GM18499 (cell line): ENCODE measurements at regions not wholly inside any gene's neighbourhood (a gene's known extent, or its start where the extent isn't known, plus 50 kb on each side); places are given as distances from the start of the nearest gene placed in this dataset.
"Not testable (repeated sequence)": the region's sequence is repeated elsewhere in the genome, so short reads cannot be mapped to it uniquely, and the experiment has no call there.

Experiments used
- ATAC-seq: cut with Tn5 transposase; IDR thresholded peaks from one replicate; pipeline ENCODE4 v1.9.1; 2021; ENCODE audit warnings: moderate number of reproducible peaks; ENCODE audit not compliant: insufficient read depth, unreplicated experiment

GRCh38 chr6:82419132-82419581 is 55.5 kb downstream of the TPBG start:
- peak; percentile 87 for ATAC-seq

DNA sequence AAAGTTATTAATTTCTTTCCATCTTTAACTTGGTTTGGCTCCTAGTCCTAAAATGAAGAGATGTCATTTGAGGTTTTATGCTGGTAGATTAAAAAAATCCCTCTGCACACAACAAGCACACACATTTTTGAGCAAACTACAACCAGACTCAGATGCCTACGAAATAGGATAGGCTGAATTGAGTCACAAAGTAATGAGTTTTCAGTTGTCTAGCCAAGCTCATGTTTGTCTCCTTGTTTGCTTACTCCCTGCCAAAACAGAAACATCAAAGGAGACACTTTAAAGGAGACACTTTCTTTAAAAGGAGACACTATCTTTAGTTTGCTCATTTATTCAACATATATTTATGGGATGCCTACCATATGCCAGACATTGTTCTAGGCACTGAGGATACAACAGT is 56.2 kb downstream of the TPBG start:
- ATAC-seq, result no peak

DNA sequence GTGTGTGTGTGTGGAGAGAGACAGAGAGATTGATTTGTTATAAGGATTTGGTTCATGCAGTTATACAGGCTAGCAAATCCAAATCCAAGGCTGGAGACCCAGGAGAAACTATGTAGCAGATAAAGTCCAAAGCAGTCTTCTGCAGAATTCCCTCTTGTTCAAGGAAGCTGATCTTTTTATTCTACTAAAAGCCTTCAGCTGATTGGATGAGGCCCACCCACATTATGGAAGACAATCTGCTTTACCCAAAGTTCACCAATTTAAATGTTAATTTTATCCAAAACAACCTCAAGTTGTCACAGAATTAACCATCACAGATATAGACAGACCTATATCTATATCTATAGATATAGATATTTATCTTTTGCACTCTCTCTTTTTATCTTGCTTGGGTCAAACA is 67.0 kb downstream of the TPBG start:
- ATAC-seq, result no peak

GRCh38 chr6:82436740-82437139 is 73.1 kb downstream of the TPBG start:
- no peak for ATAC-seq

DNA sequence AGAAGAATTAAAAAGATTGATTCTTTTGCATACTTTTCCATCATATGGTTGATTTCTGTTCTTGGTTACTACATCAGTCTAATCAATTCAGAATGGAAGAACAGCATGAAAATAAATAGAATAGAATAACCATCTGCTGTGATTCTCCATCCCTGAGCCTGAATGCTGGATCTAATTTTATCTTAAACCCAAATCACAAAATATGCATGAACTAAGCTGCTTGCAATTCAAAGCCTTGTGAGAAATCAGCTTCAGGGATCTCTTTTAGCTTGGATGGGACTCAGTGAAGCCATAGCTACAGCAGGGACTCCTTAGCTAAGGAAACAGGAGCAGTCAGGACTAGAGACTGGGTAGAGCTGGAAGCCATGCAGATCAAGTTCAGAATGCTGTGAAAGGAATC is 74.1 kb downstream of the TPBG start:
- no peak for ATAC-seq

DNA sequence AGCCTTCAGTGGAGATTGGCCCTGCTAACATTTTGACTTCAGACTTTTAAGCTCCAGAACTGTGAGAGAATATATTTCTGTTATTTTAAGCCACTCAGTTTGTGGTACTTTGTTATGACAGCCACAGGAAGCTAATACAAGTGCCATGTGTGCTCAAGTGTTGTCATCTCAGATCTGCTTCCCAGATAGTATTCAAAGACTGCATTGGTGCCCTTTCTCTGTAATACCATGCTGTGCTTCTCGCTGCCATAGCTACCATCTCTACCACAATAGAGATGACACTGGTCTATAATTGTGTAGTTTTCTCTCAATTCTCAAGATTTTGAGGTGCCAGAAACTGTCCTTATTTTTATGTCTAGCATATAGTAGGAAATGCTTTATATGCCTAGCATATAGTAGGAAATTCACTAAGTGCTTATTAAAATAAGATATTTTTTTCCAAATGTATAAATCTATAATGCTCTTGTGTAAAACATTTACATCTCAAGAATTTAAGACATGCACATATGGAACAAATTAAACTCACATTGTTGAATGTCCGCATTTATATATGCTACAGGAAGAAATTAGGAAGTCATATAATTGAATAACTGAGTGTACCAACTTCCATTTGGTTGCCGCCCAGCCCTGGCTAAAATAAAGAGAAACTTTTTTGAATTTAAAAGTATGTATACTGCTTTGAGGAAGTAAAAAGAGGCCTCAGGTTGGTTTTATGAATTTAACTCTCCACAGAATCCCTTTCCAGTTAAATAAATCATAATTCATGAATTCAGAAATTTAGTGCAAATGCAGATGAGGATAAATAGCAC is 77.6 kb downstream of the TPBG start:
- ATAC-seq, result no peak

GRCh38 chr6:82442061-82442719 is 78.6 kb downstream of the TPBG start:
- ATAC-seq, result no peak

GRCh38 chr6:82458147-82458546 is 94.5 kb downstream of the TPBG start:
- no peak for ATAC-seq

- no peak for ATAC-seq
These were observed 95.1 kb downstream of the TPBG start for GRCh38 chr6:82458705-82459104.

- no peak for ATAC-seq
These were observed 97.9 kb downstream of the TPBG start for GRCh38 chr6:82461536-82461935.

DNA sequence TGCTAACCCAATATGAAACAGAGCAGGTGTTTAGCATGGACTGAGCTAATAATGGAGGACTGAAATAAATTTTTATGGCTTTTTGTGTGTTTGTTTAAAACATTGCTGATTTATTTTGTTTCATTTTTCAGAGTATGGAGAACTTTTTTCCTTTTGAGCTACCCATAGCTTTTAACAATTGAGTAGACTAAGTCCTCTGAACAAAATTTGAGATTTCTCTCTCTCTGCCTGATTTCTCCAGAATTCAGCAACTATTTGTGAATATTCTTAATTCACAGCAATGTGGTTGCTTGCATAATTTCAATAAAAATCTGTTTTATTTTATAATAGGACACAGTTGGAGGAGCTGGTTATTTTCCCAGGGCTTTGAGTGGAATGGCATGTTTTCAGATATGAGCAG is 103.7 kb downstream of the TPBG start:
- ATAC-seq, result no peak

GRCh38 chr6:82470123-82470522 is 106.5 kb downstream of the TPBG start:
- not testable (repeated sequence) for ATAC-seq

DNA sequence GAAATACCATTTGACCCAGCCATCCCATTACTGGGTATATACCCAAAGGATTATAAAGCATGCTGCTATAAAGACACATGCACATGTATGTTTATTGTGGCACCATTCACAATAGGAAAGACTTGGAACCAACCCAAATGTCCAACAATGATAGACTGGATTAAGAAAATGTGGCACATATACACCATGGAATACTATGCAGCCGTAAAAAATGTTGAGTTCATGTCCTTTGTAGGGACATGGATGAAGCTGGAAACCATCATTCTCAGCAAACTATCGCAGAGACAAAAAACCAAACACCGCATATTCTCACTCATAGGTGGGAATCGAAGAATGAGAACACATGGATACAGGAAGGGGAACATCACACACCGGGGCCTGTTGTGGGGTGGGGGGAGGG is 111.5 kb downstream of the TPBG start:
- ATAC-seq, result not testable (repeated sequence)

DNA sequence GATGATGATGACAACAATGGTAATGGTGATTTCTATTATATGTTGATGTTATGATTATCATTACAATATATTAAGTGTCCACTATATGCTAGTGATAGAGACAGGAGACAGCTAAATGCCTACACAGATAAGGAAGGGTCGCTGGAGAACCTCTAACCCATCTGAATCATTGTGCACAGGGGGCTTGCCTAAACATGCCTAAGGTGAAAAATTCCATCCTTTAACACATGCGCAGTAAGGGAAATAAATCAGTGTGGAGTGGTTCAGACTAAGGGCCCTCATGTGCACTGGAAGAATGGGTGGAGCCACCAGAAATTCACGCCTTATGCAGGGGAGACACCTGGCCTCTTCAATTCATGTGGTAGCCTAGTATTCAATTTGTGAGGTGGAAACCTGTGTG is 120.4 kb downstream of the TPBG start:
- no peak for ATAC-seq

DNA sequence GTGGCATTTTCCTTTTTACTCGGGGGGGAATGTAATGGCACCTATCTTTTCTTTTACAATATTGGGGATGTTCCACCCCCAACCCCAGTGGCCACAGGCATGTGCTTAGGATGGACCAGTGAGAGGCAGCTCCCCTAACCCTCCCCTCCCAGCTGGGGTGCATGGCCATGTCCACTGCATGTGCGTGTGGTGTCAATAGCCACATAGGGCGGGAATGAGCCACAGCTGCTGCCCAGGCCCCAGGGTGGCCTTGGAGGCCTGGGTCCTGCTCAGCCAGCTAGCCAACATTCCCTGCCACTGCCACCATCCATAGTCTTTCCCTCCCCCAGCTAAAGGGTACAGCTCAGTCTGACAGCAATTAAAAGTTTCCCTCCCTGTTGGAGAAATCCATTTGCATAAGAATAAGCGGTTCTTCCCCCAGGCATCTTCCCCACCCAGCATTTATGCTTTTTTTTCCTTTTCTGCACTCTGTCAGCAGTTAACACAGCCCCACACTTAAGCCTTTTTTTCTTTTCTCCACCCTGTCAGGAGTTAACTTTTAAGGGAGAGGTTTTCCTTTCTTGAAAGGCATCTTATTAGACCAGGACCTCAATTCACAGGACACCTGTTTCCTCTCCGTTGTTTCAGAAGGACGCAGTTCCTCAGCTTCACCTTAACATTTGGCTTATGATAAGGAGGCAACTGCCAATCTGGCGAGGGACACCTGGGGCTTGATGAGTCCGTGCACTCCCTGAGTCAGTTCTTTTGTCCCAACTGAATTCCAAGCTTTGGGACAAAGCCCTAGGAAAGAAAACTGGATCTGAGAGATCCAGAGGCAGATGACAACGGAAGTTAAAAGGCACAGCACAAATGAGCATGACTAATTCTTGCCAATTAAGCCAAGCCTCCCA is 121.4 kb downstream of the TPBG start:
- no peak for ATAC-seq

DNA sequence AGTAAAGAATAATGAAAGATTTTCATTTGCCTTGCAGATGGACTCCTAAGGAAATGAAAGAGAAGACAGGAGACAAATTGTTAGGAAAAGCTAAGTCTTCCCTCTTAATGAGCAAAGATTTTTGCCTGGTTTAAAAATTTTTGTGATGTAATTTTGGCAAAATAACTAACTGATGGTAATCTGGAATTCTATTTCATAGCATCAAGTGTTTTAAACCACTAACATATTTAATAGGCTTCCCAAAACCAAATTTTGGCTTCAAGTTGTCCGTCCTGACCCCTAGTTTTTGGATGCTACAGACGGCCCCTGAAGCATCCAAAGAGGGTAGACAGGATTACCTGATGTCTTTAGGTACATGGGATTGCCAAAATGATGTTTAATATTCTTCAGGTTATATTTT is 124.3 kb downstream of the TPBG start:
- ATAC-seq, result no peak

DNA sequence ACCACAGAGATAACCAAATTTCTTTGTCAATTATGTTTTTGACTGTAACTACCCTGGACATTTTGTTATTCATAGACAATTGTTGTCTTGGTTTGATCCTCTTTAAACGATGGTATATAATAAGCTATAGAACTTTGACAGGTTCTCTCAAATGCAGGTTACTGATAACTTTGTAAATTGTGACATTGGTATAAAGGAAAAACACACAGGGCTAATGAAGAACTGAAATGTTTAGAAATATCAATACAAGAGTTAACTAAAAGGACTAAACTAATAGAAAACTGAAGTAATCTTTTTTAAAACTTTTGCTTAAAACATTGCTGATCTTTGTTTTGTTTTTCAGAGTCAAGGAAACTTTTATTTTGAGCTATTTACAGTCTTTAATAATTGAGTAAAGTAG is 124.8 kb downstream of the TPBG start:
- ATAC-seq, result no peak

GRCh38 chr6:82492134-82492533 is 128.5 kb downstream of the TPBG start:
- ATAC-seq, result no peak

- no peak for ATAC-seq
These were observed 129.8 kb downstream of the TPBG start for GRCh38 chr6:82493467-82493866.

DNA sequence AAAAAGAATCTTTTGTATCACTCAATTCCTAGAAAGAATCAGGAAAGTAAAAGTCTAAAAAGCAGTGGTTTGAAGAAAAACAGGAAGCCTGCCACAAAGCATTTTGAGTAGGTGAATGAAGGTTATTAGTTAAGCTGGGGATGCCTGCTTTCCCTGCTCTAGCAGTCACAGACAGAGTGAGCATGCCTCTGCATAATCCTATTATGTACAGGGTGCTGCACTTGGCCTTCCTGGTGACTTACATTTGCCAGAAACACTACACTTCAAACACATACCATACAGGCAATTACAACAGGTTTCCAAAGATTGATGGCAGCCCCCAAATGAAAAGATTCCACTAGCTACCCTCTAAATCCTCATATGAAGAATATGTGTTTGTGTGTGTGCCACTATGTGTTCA is 130.8 kb downstream of the TPBG start:
- ATAC-seq, result no peak

DNA sequence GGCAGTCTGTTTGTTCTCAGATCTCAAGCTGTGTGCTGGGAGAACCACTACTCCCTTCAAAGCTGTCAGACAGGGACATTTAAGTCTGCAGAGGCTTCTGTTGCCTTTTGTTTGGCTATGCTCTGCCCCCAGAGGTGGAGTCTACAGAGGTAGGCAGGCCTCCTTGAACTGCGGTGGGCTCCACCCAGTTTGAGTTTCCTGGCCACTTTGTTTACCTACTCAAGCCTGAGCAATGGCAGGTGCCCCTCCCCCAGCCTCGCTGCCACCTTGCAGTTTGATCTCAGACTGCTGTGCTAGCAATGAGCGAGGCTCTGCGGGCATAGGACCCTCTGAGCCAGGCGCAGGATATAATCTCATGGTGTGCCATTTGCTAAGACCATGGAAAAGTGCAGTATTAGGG is 138.3 kb downstream of the TPBG start:
- ATAC-seq, result not testable (repeated sequence)
